ENCODE measurements at regions not wholly inside any gene's neighbourhood (a gene's known extent, or its start where the extent isn't known, plus 50 kb on each side); places are given as distances from the start of the nearest gene placed in this dataset.

DNA sequence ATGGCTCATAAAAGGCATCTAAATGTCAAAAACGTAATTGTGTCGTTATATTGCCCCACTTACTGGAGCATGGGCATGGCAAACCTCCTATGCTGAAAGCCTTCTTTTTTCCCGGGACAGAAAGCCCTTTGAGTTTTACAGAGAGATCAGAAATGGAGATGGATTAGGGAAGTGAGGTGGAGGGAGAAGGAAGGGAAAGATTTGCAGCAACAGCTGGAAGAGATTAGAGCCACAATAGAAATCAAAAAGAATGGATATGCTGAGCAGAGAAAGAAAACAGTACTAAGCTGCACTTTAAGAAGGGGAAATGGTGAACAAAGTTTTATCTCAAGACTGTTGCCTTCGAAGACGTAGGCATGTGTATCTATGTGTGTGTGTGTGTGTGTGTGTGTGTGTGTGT lies 97.2 kb upstream of the PCGF5 start:
- Histone ChIP-seq H3K9ac (ENCODE audit: low read depth in 1 of 2, low read length in 2 of 2) (no peak overlapping the region), H3K27me3 (ENCODE audit: control insufficient read depth in 4 of 4, insufficient read depth in 4 of 4, low read length in 3 of 4) (no peaks in the 10 kb centered on the region), H3K27ac (ENCODE audit: low read depth in 1 of 2, low read length in 2 of 2) (no peak overlapping the region), H3K4me1 (ENCODE audit: control insufficient read depth in 4 of 4, insufficient read depth in 4 of 4, low read length in 3 of 4) (no peaks in the 10 kb centered on the region), H3K36me3 (ENCODE audit: control insufficient read depth in 4 of 4, insufficient read depth in 3 of 4, low read depth in 1 of 4, low read length in 3 of 4) (no peaks in the 10 kb centered on the region), H3K4me3 (ENCODE audit: low read depth in 1 of 3, low read length in 3 of 3) (no peak overlapping the region), H3K9me3 (ENCODE audit: control insufficient read depth in 4 of 4, low read length in 3 of 4) (no peaks in the 10 kb centered on the region)
- TF ChIP-seq SP1 (IDR thresholded peaks at IDR 0.05) (no peak), JUND (IDR thresholded peaks at IDR 0.05) (no peak), NR2F2 (IDR thresholded peaks at IDR 0.05) (no peak), TAF1 (conservative IDR thresholded peaks at IDR 0.05) (no peak), HNF4G (IDR thresholded peaks at IDR 0.05) (no peak), RXRA (IDR thresholded peaks at IDR 0.05) (no peak), FOXA1 (IDR thresholded peaks at IDR 0.05) (no peak), HNF4A (conservative IDR thresholded peaks at IDR 0.05) (no peak), RAD21 (IDR thresholded peaks at IDR 0.05) (no peak), FOXA2 (IDR thresholded peaks at IDR 0.05) (no peak), YY1 (IDR thresholded peaks at IDR 0.05) (no peak), EGR1 (IDR thresholded peaks at IDR 0.05; ENCODE audit: low read depth in 2 of 2) (no peak)
- TF ChIP-seq, protein P1, sequence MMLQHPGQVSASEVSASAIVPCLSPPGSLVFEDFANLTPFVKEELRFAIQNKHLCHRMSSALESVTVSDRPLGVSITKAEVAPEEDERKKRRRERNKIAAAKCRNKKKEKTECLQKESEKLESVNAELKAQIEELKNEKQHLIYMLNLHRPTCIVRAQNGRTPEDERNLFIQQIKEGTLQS (IDR thresholded peaks at IDR 0.05) = no peak
- TF ChIP-seq, protein P2, sequence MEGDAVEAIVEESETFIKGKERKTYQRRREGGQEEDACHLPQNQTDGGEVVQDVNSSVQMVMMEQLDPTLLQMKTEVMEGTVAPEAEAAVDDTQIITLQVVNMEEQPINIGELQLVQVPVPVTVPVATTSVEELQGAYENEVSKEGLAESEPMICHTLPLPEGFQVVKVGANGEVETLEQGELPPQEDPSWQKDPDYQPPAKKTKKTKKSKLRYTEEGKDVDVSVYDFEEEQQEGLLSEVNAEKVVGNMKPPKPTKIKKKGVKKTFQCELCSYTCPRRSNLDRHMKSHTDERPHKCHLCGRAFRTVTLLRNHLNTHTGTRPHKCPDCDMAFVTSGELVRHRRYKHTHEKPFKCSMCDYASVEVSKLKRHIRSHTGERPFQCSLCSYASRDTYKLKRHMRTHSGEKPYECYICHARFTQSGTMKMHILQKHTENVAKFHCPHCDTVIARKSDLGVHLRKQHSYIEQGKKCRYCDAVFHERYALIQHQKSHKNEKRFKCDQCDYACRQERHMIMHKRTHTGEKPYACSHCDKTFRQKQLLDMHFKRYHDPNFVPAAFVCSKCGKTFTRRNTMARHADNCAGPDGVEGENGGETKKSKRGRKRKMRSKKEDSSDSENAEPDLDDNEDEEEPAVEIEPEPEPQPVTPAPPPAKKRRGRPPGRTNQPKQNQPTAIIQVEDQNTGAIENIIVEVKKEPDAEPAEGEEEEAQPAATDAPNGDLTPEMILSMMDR (IDR thresholded peaks at IDR 0.05; ENCODE audit: low read depth, low read length, missing input control) = no peak
- TF ChIP-seq, protein P3, sequence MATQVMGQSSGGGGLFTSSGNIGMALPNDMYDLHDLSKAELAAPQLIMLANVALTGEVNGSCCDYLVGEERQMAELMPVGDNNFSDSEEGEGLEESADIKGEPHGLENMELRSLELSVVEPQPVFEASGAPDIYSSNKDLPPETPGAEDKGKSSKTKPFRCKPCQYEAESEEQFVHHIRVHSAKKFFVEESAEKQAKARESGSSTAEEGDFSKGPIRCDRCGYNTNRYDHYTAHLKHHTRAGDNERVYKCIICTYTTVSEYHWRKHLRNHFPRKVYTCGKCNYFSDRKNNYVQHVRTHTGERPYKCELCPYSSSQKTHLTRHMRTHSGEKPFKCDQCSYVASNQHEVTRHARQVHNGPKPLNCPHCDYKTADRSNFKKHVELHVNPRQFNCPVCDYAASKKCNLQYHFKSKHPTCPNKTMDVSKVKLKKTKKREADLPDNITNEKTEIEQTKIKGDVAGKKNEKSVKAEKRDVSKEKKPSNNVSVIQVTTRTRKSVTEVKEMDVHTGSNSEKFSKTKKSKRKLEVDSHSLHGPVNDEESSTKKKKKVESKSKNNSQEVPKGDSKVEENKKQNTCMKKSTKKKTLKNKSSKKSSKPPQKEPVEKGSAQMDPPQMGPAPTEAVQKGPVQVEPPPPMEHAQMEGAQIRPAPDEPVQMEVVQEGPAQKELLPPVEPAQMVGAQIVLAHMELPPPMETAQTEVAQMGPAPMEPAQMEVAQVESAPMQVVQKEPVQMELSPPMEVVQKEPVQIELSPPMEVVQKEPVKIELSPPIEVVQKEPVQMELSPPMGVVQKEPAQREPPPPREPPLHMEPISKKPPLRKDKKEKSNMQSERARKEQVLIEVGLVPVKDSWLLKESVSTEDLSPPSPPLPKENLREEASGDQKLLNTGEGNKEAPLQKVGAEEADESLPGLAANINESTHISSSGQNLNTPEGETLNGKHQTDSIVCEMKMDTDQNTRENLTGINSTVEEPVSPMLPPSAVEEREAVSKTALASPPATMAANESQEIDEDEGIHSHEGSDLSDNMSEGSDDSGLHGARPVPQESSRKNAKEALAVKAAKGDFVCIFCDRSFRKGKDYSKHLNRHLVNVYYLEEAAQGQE (IDR thresholded peaks at IDR 0.05) = no peak
- TF ChIP-seq, protein P4, sequence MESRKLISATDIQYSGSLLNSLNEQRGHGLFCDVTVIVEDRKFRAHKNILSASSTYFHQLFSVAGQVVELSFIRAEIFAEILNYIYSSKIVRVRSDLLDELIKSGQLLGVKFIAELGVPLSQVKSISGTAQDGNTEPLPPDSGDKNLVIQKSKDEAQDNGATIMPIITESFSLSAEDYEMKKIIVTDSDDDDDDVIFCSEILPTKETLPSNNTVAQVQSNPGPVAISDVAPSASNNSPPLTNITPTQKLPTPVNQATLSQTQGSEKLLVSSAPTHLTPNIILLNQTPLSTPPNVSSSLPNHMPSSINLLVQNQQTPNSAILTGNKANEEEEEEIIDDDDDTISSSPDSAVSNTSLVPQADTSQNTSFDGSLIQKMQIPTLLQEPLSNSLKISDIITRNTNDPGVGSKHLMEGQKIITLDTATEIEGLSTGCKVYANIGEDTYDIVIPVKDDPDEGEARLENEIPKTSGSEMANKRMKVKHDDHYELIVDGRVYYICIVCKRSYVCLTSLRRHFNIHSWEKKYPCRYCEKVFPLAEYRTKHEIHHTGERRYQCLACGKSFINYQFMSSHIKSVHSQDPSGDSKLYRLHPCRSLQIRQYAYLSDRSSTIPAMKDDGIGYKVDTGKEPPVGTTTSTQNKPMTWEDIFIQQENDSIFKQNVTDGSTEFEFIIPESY (IDR thresholded peaks at IDR 0.05) = no peak
- DNase-seq (ENCODE audit: low spot score) = no peak
- WGBS = 62% methylated on average over 5 of the region's 5 CpGs

DNA sequence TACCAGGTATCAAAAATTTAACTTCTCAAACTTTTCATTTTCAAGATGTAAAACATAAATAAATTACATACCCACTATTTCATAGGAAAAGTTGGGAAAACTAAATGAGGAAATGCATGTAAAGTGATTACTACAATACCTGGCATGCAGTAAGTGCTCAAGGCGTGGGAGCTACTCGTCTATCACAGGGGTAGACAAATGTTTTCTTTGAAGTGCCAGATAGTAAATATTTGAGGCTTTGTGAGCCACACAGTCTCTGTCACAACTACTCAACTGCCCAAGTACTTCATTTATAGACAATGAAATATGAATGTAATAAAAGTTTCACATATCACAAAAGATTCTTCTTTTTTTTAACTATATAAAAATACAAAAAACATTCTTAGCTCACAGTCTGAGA lies 96.4 kb upstream of the PCGF5 start:
- WGBS = 59% methylated on average over 2 of the region's 2 CpGs
- TF ChIP-seq EGR1 (IDR thresholded peaks at IDR 0.05; ENCODE audit: low read depth in 2 of 2) (no peak), SP1 (IDR thresholded peaks at IDR 0.05) (no peak), TAF1 (conservative IDR thresholded peaks at IDR 0.05) (no peak)
- DNase-seq (ENCODE audit: low spot score) = no peak
- Histone ChIP-seq H3K27me3 (ENCODE audit: control insufficient read depth in 4 of 4, insufficient read depth in 4 of 4, low read length in 3 of 4) (no peaks in the 10 kb centered on the region), H3K4me1 (ENCODE audit: control insufficient read depth in 4 of 4, insufficient read depth in 4 of 4, low read length in 3 of 4) (no peaks in the 10 kb centered on the region), H3K4me3 (ENCODE audit: low read depth in 1 of 3, low read length in 3 of 3) (no peak overlapping the region), H3K9me3 (ENCODE audit: control insufficient read depth in 4 of 4, low read length in 3 of 4) (no peaks in the 10 kb centered on the region), H3K36me3 (ENCODE audit: control insufficient read depth in 4 of 4, insufficient read depth in 3 of 4, low read depth in 1 of 4, low read length in 3 of 4) (no peaks in the 10 kb centered on the region), H3K9ac (ENCODE audit: low read depth in 1 of 2, low read length in 2 of 2) (no peak overlapping the region), H3K27ac (ENCODE audit: low read depth in 1 of 2, low read length in 2 of 2) (no peak overlapping the region)
